Activated gamma-delta T cell treated with anti-CD3 and anti-CD28 coated beads, Interleukin-2, amount 50 U/mL, for 16 hours (primary cell): ENCODE measurements at regions not wholly inside any gene's neighbourhood (a gene's known extent, or its start where the extent isn't known, plus 50 kb on each side); places are given as distances from the start of the nearest gene placed in this dataset.

Experiments used
- DNase-seq: peaks from one replicate; pipeline ENCODE4 v3.0.0-alpha.2; 2020; ENCODE audit warnings: low read depth

DNA sequence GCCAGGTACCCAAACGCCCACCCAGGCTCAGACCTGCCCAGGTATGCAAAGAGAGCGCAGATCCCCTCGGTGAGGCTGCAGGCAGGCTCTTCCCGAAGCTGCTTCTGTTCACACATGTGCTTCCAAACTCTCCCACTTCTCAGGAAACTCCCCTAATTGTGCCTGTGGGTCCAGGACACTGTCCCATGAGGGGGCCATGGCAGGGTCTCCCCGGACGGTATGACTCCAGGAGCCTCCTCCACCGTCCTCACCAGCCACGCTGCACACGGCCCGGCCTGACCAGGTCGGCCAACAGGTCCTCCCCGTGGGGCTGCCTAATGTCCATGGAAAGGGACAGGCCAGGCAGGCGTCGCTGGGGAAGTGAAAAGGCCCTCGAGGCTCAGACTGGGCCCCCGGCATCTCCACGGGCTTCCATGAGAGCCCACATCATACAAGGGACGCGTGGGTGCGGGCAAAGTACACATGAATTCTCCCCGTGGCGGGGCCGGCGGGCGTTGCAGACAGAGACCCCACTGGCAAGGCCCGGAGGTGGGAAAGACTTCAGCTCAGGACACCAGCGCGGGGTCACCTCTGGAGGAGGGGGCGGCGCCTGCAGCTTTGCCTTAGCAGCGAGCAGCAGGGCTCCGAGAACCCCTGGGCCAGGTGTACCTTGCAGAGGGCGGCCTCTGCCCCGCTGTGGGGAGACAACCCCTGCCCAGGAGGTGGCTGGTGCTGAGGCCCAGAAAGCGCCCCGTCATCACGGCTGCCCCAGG lies 526.1 kb downstream of the BRD1 start:
- DNase-seq: no peak

DNA sequence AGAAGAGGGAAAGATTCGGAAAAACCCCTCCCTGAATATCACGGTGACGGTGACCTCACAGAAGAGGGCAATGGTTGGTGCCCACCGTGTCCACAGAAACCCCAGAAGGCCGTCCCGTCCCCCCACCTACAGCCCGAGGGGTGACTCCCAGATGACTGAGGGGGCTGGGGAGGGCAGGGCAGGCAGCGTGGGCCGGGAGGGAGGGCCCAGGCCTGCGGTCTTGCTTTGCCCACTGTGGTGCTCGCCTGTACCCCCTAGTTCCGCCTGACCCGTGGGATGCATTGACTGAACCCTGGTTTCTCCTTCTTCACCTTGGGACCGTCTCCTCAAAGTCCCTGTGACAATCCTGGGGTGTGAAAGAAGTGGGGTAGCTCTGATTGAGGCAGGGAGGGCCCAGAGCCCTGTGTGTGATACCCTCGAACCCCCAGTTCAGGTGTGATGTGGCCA lies 526.7 kb downstream of the BRD1 start:
- DNase-seq: no peak

DNA sequence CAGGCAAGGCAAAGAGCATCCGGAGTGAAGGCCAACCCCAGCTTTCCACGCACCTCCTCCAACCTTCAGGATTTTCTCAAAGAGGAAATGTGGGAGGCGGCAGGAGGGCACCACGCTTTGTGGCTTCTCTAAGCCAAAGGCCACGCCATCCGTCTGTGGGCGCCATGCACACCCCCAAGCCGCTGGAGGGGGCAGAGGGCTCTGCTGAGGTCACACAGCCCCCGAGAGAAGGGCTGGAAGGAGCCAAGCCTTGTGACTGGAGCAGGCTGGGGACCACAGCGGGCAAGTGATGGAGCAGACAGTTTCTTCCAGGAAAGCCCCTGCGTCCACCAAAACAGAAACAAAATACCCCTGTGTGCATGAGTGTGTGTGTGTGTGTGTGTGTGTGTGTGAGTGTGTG lies 527.4 kb downstream of the BRD1 start:
- no peak for DNase-seq

DNA sequence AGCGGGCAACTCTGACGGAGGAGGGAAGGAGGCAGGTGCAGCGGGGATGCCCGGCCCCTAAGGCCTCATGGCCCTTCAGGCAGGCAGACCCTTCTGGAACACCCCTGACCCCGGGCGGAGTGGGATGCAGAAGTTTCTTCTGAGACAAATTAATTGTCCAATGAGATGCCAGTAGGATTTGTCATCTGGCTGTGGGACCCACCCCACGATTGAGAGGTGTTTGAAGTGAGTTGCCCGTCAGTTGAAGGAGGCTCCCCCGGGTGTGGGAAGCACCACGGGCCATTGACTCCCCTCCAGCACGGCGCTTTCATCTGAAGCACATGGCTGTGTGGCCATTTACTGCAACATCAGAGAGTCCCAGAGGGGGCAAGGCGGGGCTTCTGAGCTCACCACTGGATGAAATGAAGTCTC lies 527.8 kb downstream of the BRD1 start:
- no peak for DNase-seq

DNA sequence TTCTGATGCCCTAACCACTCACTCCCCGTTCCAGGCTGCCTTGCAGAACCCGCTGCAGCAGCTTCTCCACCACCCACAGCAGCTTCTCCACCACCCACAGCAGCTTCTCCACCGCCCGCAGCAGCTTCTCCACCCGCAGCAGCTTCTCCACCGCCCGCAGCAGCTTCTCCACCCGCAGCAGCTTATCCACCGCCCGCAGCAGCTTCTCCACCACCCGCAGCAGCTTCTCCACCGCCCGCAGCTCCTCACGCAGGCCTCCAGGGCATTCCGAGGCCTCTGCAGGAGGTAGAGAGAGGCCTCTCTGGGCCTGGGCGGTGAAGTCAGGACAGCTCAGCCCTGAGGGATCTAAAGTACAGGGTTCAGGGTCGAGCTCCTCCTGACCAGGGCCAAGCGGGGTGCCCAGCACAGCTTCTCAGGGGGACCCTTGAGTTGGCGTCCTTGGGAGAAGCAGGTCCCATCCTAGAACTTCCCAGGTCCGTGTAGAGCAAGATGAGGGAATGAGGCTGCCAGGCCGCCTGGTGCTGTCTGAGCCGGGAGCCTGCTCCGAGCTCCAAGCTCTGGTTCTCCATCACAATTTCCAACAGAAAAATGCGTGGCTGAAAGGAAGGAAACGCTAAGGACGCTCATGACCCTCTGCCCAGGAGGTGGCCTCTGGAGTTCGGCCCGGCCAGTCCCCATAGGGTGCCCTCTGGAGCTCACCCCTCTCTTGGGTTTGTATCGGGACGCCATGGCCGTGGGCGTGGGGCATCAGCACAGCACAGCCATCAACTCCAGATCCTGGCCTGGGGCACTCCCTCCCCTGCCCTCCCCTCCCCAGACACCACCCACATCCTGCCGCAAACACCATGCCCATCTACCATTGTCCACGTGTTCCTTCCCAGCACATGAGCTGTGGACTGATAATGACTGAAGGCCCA lies 528.6 kb downstream of the BRD1 start:
- DNase-seq: no peak

DNA sequence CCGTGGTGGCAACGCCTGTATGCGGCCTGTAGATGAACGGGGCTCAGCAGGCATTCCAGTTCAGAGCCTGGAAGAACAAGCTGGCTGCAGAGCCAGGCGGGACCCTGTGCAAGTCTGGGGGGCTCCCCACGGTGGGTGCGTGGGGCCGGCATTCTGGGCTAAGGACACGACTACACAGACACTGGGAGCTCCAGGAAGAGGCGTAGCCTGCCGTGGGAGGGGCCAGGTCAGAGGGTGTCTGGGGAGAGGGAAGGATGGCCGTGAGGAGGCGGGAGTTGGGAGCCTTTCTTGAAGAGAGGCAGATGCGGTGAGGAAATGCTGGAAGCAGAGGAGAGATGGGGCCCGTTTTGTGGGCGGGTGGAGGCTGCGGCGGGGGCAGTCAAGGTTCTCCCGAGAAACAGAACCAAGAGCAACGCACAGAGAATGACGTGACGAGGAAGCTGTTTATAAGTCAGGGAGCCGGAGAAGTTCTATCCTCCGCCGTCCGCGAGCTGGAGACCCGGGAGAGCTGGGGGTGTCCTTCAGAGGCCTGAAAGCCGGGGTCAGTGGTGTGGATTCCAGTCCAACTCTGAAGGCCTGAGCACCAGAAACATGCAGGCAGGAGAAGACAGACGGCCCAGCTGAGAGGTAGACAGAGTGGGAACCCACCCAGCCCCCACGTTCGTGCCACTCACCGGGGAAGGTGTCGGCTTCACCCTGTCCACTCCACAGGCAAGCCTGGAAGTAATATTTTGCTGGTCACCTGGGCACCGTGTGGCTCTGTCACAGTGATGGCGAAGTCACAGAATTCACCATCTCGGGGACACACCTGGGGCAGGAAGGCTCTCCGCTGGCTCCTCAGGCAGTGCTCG lies 529.6 kb downstream of the BRD1 start:
- no peak for DNase-seq

- no peak for DNase-seq
These were observed 530.3 kb downstream of the BRD1 start for GRCh38 chr22:49297286-49297870.

DNA sequence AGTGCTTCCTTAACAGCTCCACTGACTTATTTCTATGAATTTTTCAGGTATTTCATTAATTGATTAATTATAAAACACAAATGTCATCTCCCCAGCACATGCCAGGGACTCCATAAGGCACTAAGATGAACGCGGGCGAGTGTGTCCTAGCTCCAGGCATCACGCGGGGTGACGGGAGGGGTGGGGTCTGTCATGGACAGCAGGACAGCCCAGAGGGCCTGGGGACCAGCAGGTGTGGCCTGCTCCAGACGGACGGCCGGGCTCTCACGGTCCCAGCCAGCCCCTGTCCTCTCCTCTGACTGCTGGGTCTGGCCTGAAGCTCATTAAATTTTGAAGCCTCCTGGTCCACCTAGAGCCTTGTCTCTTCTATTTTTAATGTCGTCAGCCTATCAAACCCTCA lies 531.1 kb downstream of the BRD1 start:
- no peak for DNase-seq

- no peak for DNase-seq
These were observed 531.7 kb downstream of the BRD1 start for GRCh38 chr22:49295851-49296560.

DNA sequence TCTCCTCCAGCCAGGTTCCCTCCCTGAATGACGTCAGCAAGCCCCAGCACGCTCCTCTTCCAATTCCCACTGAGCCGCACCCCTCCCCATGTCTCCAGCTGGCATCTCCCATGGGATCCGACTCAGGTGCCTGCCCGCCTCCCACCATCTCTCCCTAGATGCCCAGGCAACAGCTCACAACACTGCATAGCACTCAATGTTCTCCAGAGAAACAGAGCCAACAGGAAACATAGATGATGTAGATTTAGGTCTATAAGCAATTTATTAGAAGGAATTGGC lies 532.3 kb downstream of the BRD1 start:
- no peak for DNase-seq

- no peak for DNase-seq
These were observed 532.8 kb downstream of the BRD1 start for GRCh38 chr22:49294656-49295464.

DNA sequence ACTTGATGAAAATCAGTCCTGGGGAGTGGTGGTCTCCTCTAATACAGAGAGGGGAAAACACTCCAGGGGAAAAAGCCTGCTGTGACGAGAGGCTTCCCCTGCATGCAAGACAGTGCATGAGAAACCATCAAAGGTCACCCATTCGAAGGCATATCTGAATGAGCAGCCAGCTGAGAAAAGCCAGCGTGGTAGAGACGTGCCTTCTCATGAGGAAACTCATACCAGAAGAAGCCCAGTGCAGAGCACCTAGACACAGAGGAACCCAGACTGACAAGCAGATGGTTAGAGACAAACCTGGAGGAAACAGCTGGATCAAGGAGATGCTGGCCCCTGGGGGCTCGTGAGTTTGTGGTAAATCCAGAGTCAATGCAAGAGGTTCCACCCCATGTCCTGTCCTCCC lies 534.8 kb downstream of the BRD1 start:
- no peak for DNase-seq

GRCh38 chr22:49291781-49292180 lies 535.9 kb downstream of the BRD1 start:
- DNase-seq: no peak

DNA sequence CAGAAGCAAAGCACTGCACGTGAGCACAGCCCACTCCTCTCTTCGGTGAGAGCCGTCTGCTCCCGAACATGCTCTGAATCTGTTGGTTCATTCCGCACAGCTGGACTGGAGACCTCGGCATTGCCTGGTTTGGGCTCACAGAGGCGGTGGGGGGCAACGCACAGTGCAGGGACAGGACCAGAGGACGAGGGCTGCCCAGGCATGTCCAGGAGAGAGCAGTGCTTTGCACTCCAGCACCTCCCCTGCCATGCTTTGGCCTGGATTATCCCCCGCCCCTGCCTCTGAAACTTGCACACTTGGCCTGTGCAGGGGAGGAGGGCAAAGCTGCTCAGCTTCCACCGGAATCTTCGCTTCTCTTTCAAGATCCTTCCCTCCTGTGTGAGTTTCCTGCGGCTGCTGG lies 536.5 kb downstream of the BRD1 start:
- no peak for DNase-seq

DNA sequence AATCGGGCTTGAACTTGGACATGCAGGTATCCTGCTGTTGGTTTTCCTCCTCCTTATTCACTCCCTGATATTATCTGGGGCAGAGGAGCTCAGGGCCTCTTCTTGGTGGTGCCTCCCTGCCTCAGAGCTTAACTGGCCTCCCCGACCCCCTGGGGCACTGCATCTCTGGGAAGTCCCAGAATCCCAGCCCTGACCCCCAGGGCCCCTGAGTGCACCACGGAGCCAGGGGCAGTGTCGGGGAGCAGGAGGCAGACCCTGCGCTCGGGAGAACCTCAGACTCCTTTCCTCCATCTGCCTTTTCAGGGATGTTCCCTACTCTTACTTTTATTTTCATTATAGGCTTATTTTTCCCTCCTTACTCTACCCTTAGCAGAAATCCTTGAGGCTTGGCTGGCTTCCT lies 537.0 kb downstream of the BRD1 start:
- DNase-seq: no peak

- no peak for DNase-seq
These were observed 537.6 kb downstream of the BRD1 start for GRCh38 chr22:49289822-49290679.

DNA sequence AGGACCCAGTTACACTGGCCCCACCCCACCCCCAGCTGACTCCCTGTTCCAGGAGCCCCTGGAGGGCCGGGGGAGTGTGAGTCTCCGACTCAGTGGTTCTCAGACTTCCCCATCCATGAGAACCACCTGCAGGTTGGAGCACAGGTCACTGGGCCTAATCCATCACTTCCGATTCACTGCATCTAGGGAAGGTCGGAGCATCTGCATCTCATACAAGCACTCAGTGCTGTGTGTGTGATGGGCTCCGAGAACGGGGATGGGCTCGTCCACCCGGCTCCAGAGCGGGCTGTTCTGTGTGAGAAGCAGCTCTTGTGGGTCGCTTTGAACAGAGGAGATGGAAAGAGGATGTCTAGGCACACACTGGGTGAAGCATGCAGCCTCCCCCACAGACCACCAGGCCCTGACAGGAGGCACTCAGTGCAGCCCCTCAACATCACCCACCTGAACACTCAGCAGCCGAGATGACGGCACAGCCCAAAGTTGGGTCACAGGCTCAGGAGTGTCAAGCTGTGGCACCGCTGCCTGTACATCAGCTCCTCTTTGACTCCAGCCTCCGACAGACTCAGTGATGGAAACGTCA lies 541.4 kb downstream of the BRD1 start:
- no peak for DNase-seq

GRCh38 chr22:49284931-49285330 lies 542.7 kb downstream of the BRD1 start:
- no peak for DNase-seq

GRCh38 chr22:49284056-49284784 lies 543.5 kb downstream of the BRD1 start:
- no peak for DNase-seq
